ENCODE measurements at regions not wholly inside any gene's neighbourhood (a gene's known extent, or its start where the extent isn't known, plus 50 kb on each side); places are given as distances from the start of the nearest gene placed in this dataset.
A peak's percentile ranks its signal among the peaks of the same experiment; 100 is the strongest.

- H4K20me1 ChIP-seq (ENCODE audit: low read length) = no peaks in the 10 kb centered on the region
- TF ChIP-seq CTCF (conservative IDR thresholded peaks at IDR 0.05; ENCODE audit: low read depth, low read length) = no peak
- TF ChIP-seq EZH2 (IDR thresholded peaks at IDR 0.05; ENCODE audit: low read length, unreplicated experiment) = no peak
- no peak for TF ChIP-seq EZH2phosphoT487 (IDR thresholded peaks at IDR 0.05; ENCODE audit: borderline replicate concordance, low read length)
- ATAC-seq (no peak), DNase-seq (no peak)
- H3K27me3 ChIP-seq (ENCODE audit: low read length) = no peaks in the 10 kb centered on the region
- no peaks in the 10 kb centered on the region for H3K36me3 ChIP-seq (ENCODE audit: low read depth, low read length)
- H3K79me2 ChIP-seq (ENCODE audit: low read length) = no peaks in the 10 kb centered on the region
- CTCF ChIA-PET = no interaction called here
- BruUV-seq (replicated peaks) = no TSS peak
- no peak overlapping the region for H3K4me3 ChIP-seq (ENCODE audit: low read length)
- H3K4me1 ChIP-seq (ENCODE audit: insufficient read depth, low read length) = no peaks in the 10 kb centered on the region
- intact Hi-C loops (cut with micrococcal nuclease) = no loop called here
- no peak overlapping the region for H3K9ac ChIP-seq (ENCODE audit: low read length)
- H3F3A ChIP-seq (ENCODE audit: low read length, unreplicated experiment) = no peaks in the 10 kb centered on the region
- no peak overlapping the region for H2AFZ ChIP-seq (ENCODE audit: low read length)
- H3K4me2 ChIP-seq (ENCODE audit: low read length) = no peak overlapping the region
- H3K27ac ChIP-seq (ENCODE audit: low read length) = no peak overlapping the region
- POLR2A ChIA-PET (ENCODE audit: unreplicated experiment) = no interaction called here
- no peaks in the 10 kb centered on the region for H3K9me2 ChIP-seq (replicated peaks; ENCODE audit: low read length)
- H3K9me3 ChIP-seq (ENCODE audit: low read length) = no peaks in the 10 kb centered on the region
Observed at GRCh38 chr18:38305961-38306360, 740.4 kb upstream of the CELF4 start.

DNA sequence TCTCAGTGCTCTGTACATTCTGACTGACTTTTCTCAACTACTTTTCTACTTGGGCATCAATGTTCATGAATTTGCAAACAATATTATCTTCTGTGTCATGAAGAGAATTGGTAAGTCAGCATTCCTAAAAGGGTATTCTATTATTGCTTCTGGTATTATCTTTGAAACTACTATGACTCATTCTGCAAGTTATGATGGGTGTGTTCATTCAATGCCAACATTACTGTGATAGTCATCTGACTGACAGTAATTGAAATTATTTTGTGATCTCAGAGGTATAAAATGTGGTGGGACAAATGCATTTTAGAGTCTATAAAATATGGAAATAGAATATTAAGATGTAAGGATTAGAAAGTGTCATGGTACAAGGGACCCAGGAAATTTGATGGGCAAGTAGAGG, 736.0 kb upstream of the CELF4 start:
- Histone ChIP-seq H3K27ac (ENCODE audit: low read length) (no peak overlapping the region), H3K4me2 (ENCODE audit: low read length) (no peak overlapping the region), H3K9me3 (ENCODE audit: low read length) (no peaks in the 10 kb centered on the region), H3K36me3 (ENCODE audit: low read depth, low read length) (no peaks in the 10 kb centered on the region), H3K9ac (ENCODE audit: low read length) (no peak overlapping the region), H3K4me1 (ENCODE audit: insufficient read depth, low read length) (no peaks in the 10 kb centered on the region), H3F3A (ENCODE audit: low read length, unreplicated experiment) (no peaks in the 10 kb centered on the region), H3K79me2 (ENCODE audit: low read length) (no peaks in the 10 kb centered on the region), H3K9me2 (replicated peaks; ENCODE audit: low read length) (no peaks in the 10 kb centered on the region), H3K4me3 (ENCODE audit: low read length) (no peak overlapping the region), H2AFZ (ENCODE audit: low read length) (no peak overlapping the region), H3K27me3 (ENCODE audit: low read length) (no peaks in the 10 kb centered on the region), H4K20me1 (ENCODE audit: low read length) (no peaks in the 10 kb centered on the region)
- peak; percentile 2 for DNase-seq
- no TSS peak for BruUV-seq (replicated peaks)
- intact Hi-C loops (cut with micrococcal nuclease) = no loop called here
- TF ChIP-seq EZH2 (IDR thresholded peaks at IDR 0.05; ENCODE audit: low read length, unreplicated experiment) = no peak
- no peak for TF ChIP-seq CTCF (conservative IDR thresholded peaks at IDR 0.05; ENCODE audit: low read depth, low read length)
- no peak for TF ChIP-seq EZH2phosphoT487 (IDR thresholded peaks at IDR 0.05; ENCODE audit: borderline replicate concordance, low read length)
- ChIA-PET POLR2A (ENCODE audit: unreplicated experiment) (no interaction called here), CTCF (no interaction called here)
- no peak for ATAC-seq

DNA sequence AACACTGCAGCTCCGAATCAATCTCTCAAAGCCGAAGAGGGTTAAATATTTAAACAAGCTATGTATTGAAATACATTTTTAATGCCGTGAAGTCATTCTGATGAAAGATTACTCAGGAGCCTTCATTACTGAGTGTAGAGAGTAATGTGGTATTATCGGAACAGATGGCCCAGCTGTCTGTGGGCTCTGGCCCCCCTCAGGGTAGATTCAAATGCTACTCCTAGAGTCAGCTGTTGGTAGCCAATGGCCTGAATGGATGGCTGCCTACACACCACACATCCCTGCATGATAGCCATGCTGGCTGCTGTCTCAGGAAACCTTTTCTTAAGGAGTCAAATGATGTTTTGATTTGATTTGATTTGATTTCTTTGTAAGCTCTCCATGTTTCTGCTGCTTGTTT, 732.3 kb upstream of the CELF4 start:
- Histone ChIP-seq H4K20me1 (ENCODE audit: low read length) (no peaks in the 10 kb centered on the region), H3K4me2 (ENCODE audit: low read length) (no peak overlapping the region), H3K79me2 (ENCODE audit: low read length) (no peaks in the 10 kb centered on the region), H3K9me2 (replicated peaks; ENCODE audit: low read length) (no peaks in the 10 kb centered on the region), H2AFZ (ENCODE audit: low read length) (no peak overlapping the region), H3K27ac (ENCODE audit: low read length) (no peak overlapping the region), H3F3A (ENCODE audit: low read length, unreplicated experiment) (no peaks in the 10 kb centered on the region), H3K9ac (ENCODE audit: low read length) (no peak overlapping the region), H3K4me3 (ENCODE audit: low read length) (no peak overlapping the region), H3K36me3 (ENCODE audit: low read depth, low read length) (no peaks in the 10 kb centered on the region), H3K4me1 (ENCODE audit: insufficient read depth, low read length) (no peaks in the 10 kb centered on the region), H3K9me3 (ENCODE audit: low read length) (no peaks in the 10 kb centered on the region), H3K27me3 (ENCODE audit: low read length) (no peaks in the 10 kb centered on the region)
- no TSS peak for BruUV-seq (replicated peaks)
- intact Hi-C loops (cut with micrococcal nuclease) = no loop called here
- no peak for ATAC-seq
- DNase-seq = no peak
- POLR2A ChIA-PET (ENCODE audit: unreplicated experiment) = no interaction called here
- no peak for TF ChIP-seq EZH2 (IDR thresholded peaks at IDR 0.05; ENCODE audit: low read length, unreplicated experiment)
- TF ChIP-seq EZH2phosphoT487 (IDR thresholded peaks at IDR 0.05; ENCODE audit: borderline replicate concordance, low read length) = no peak
- no peak for TF ChIP-seq CTCF (conservative IDR thresholded peaks at IDR 0.05; ENCODE audit: low read depth, low read length)
- CTCF ChIA-PET = no interaction called here
